AG09319 (cell line): ENCODE measurements at regions not wholly inside any gene's neighbourhood (a gene's known extent, or its start where the extent isn't known, plus 50 kb on each side); places are given as distances from the start of the nearest gene placed in this dataset.

ENCODE experiments used
- DNase-seq: peaks from one replicate; pipeline ENCODE4 v3.0.0-alpha.2; 2010; ENCODE audit warnings: low read depth; ENCODE audit errors: extremely low read depth
- TF ChIP-seq, protein P1 (sequence below): IDR thresholded peaks from 2 replicates; pipeline ENCODE4 v1.5.1; 2011; ENCODE audit warnings: low read depth, mild to moderate bottlenecking, inconsistent platforms, low read length, moderate library complexity

DNA sequence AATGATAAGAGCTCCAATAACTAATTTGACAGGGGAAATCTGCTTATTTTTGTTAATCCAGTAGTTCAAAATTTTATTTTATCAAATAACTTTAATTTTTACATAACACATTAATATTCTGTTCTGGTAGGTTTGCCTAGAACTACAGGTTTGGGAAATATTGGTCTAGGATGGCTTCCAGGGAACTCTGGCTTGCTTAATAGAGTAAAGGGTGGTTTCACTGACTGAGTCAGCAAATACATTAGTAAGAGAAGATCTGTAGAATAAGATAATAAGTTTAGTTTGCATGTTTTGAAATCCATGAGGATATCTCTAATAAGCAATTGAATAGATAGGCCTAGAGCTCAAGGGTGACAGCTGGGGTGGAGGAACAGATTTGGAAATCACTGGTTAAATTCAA is 500.7 kb downstream of the ZNF674 start:
- no peak for DNase-seq
- TF ChIP-seq, protein P1, sequence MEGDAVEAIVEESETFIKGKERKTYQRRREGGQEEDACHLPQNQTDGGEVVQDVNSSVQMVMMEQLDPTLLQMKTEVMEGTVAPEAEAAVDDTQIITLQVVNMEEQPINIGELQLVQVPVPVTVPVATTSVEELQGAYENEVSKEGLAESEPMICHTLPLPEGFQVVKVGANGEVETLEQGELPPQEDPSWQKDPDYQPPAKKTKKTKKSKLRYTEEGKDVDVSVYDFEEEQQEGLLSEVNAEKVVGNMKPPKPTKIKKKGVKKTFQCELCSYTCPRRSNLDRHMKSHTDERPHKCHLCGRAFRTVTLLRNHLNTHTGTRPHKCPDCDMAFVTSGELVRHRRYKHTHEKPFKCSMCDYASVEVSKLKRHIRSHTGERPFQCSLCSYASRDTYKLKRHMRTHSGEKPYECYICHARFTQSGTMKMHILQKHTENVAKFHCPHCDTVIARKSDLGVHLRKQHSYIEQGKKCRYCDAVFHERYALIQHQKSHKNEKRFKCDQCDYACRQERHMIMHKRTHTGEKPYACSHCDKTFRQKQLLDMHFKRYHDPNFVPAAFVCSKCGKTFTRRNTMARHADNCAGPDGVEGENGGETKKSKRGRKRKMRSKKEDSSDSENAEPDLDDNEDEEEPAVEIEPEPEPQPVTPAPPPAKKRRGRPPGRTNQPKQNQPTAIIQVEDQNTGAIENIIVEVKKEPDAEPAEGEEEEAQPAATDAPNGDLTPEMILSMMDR, result no peak

DNA sequence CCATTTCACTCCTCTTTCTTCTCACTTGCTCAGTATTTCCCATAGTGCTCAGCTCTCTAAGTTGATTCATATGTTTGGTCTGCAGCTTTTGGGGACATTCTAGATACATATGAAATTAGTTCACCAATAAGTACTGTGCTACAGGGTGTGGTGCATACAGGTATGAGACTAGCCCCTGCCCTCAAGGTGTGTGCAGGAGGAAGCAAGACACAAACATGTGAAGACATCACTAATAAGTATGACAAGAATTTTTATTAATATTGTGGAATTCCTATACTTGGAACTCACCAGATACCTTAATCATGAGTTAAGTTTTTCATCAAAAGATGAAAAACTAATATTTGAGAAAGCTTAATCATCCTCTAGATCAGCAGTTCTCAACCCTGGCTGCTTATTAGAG is 505.2 kb downstream of the ZNF674 start:
- no peak for DNase-seq
- TF ChIP-seq, protein P1, result no peak

DNA sequence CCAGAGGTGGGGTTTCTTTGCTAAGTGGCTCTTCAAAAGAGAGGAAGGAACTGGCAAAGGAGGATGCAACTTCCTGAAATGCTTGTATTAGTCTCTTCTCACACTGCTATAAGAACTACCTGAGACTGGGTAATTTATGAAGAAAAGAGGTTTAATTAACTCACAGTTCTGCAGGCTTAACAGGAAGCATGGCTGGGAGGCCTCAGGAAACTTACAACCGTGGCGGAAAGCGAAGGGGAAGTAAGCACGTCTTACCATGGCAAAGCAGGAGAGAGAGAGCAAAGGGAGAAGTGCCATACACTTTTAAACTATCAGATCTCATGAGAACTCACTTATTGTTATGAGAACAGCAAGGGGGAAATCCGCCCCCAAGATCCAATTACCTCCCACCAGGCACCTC is 505.7 kb downstream of the ZNF674 start:
- TF ChIP-seq, protein P1, result no peak
- no peak for DNase-seq

DNA sequence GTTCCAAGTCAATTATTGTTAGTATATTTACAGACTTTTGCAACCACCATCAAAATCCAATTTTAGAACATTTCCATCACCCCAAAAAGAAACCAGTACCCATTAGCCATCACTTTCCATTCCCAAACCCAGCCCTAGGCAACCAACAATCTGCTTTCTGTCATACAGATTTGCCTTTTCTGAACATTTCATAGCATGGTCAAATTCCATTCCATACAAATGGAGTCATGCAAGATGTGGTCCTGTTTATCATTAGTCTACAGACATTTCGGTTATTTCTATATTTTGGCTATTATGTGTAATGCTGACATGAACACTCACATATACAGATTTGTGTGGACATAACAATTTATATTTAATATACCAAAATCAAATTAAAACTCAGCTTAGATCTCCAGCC is 508.7 kb downstream of the ZNF674 start:
- DNase-seq, result no peak
- TF ChIP-seq, protein P1, result no peak

DNA sequence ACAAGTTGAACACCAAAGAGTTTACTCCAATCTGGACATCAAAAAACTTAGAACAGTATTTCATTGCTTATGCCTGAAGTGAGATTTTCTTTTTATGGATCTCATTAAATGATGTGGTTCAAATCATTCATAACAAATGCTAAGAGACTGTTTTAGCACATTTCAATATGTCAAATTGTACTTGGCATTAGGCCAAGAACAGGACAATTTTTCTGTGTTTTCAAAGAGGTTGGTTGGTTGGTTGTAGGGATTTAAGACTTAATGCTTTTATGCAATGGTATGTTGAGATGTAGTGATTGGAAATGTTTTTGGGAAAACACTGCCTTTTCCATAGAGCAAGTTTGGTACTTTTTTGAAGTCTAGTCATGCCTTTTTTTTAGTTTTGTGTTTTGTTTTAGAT is 510.4 kb downstream of the ZNF674 start:
- no peak for DNase-seq

DNA sequence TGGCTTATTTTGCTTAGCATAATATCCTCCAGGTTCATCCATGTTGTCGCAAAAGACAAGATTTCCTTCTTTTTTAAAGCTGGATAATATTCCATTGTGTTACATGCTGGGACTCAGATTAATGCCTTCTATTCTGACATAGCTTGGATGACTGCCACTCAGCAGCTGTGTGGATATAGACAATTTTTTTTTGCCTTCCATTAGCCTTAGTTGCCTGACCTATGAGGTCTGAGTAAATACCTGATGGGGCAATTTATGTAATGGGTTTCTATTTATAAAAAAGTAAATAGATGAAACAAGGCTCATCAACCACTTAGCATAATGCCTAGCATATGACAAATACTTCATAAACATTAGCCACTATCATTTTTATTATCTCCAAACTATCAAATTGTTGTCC is 515.4 kb downstream of the ZNF674 start:
- no peak for DNase-seq
- TF ChIP-seq, protein P1, result no peak

More for the DNA sequence above, 510.4 kb downstream of the ZNF674 start:
- TF ChIP-seq, protein P1, result no peak

DNA sequence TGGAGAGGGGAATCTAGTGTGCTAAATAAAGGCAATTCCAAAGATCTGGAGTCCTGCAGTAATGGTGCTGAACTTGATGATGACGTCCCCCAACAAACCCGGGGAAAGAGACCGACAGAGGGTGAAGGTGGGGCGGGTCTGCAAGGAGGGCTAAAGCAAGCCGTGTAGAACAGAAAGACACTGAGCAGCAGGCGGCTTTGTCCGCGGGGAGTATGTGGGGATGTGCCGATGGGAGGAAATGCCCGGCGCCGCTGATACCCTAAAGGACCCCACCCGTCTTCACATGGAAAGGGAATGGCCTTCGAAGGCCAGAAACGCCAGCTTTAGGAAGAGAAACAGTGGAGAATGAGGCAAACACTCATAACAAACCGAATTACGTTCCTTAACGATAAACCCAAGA is 528.9 kb downstream of the ZNF674 start:
- TF ChIP-seq, protein P1, result no peak
- no peak for DNase-seq
